Activated B cell treated with CpG ODN at 0.5 μM for 24 hours (primary cell): ENCODE measurements at regions not wholly inside any gene's neighbourhood (a gene's known extent, or its start where the extent isn't known, plus 50 kb on each side); places are given as distances from the start of the nearest gene placed in this dataset.

Source experiments
- ATAC-seq: fragments of 200-7000 bp; cut with Tn5 transposase; one replicate; pipeline ENCODE4 v1.10.0; 2021; ENCODE audit warnings: low read depth, mild to moderate bottlenecking, moderate library complexity
- CTCF ChIA-PET: fragments of 350-600 bp; sonication (Branson Sonifier 250); formaldehyde crosslinking; loops from one replicate; lab custom pipeline; 2021; ENCODE audit warnings: antibody characterized with exemption; lab: Charles Lee
- POLR2A ChIA-PET: fragments of 350-600 bp; sonication (Branson Sonifier 250); formaldehyde crosslinking; loops from one replicate; lab custom pipeline; 2021; ENCODE audit warnings: antibody characterized with exemption; lab: Charles Lee
- DNase-seq: peaks from one replicate; pipeline ENCODE4 v3.0.0; 2022
- H3K27ac Mint-ChIP-seq: one replicate; pipeline ENCODE4 v1.8.0; 2020; ENCODE audit warnings: mixed read lengths
- H3K27me3 Mint-ChIP-seq: one replicate; pipeline ENCODE4 v1.8.0; 2021; ENCODE audit warnings: mixed read lengths
- H3K36me3 Mint-ChIP-seq: one replicate; pipeline ENCODE4 v1.8.0; 2021; ENCODE audit warnings: low read depth, mixed read lengths
- H3K4me1 Mint-ChIP-seq: one replicate; pipeline ENCODE4 v1.8.0; 2021; ENCODE audit warnings: mixed read lengths
- H3K4me3 Mint-ChIP-seq: one replicate; pipeline ENCODE4 v1.8.0; 2020; ENCODE audit warnings: mild to moderate bottlenecking, mixed read lengths
- H3K9me3 Mint-ChIP-seq: one replicate; pipeline ENCODE4 v1.8.0; 2020; ENCODE audit warnings: mixed read lengths
- intact Hi-C: fragments of 100-400 bp; cut with micrococcal nuclease; formaldehyde crosslinking; loops from one replicate; pipeline ENCODE4 v1.15.1; 2024
- TF ChIP-seq, protein P1 (sequence below): fragments of 200-600 bp; IDR thresholded peaks from one replicate; pipeline ENCODE4 v1.8.0; 2022; ENCODE audit warnings: antibody characterized with exemption, mild to moderate bottlenecking

DNA sequence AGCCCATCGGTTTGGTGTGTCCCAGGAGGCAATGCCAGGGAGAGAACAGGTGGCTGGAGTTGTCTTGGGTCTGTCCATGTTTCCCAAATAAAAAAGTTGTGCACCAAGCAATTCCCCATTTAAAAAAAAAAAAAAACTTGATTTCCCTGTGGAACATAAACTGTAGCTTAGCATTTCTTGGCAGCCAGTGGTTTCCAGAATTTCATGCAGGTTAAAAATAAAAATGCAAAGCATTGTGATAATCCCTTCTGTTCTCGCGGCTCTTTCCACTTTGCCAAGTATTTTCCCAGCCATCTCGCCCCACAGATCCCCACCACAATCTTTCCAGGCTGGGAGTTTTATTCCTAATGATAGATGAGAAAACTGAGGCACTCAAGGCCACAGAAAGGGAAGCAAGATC lies 51.4 kb upstream of the MSX1 start:
- TF ChIP-seq, protein P1, sequence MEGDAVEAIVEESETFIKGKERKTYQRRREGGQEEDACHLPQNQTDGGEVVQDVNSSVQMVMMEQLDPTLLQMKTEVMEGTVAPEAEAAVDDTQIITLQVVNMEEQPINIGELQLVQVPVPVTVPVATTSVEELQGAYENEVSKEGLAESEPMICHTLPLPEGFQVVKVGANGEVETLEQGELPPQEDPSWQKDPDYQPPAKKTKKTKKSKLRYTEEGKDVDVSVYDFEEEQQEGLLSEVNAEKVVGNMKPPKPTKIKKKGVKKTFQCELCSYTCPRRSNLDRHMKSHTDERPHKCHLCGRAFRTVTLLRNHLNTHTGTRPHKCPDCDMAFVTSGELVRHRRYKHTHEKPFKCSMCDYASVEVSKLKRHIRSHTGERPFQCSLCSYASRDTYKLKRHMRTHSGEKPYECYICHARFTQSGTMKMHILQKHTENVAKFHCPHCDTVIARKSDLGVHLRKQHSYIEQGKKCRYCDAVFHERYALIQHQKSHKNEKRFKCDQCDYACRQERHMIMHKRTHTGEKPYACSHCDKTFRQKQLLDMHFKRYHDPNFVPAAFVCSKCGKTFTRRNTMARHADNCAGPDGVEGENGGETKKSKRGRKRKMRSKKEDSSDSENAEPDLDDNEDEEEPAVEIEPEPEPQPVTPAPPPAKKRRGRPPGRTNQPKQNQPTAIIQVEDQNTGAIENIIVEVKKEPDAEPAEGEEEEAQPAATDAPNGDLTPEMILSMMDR = no peak
- H3K36me3 Mint-ChIP-seq = no peaks in the 10 kb centered on the region
- peaks cover 11% of the 10 kb centered on the region for H3K27me3 Mint-ChIP-seq
- ATAC-seq (no peak), DNase-seq (no peak)
- no peak overlapping the region for H3K4me3 Mint-ChIP-seq
- H3K4me1 Mint-ChIP-seq = no peaks in the 10 kb centered on the region
- H3K9me3 Mint-ChIP-seq = peaks cover 8% of the 10 kb centered on the region
- no peak overlapping the region for H3K27ac Mint-ChIP-seq
- POLR2A ChIA-PET = no interaction called here
- CTCF ChIA-PET = no interaction called here
- intact Hi-C loops = no loop called here

GRCh38 chr4:4805887-4806286 lies 53.6 kb upstream of the MSX1 start:
- ChIA-PET POLR2A (no interaction called here), CTCF (no interaction called here)
- no peak for DNase-seq
- TF ChIP-seq, protein P1 = no peak
- H3K4me3 Mint-ChIP-seq = no peak overlapping the region
- H3K9me3 Mint-ChIP-seq = peaks cover 8% of the 10 kb centered on the region
- ATAC-seq = no peak
- intact Hi-C loops = no loop called here
- no peak overlapping the region for H3K27ac Mint-ChIP-seq
- no peaks in the 10 kb centered on the region for H3K4me1 Mint-ChIP-seq
- peaks cover under 1% of the 10 kb centered on the region for H3K27me3 Mint-ChIP-seq
- no peaks in the 10 kb centered on the region for H3K36me3 Mint-ChIP-seq

GRCh38 chr4:4803912-4804296 lies 55.6 kb upstream of the MSX1 start:
- ATAC-seq (no peak), DNase-seq (no peak)
- CTCF ChIA-PET = no interaction called here
- POLR2A ChIA-PET = no interaction called here
- Mint-ChIP-seq H3K27me3 (no peaks in the 10 kb centered on the region), H3K4me3 (no peak overlapping the region), H3K27ac (no peak overlapping the region), H3K9me3 (peaks cover 5% of the 10 kb centered on the region), H3K36me3 (no peaks in the 10 kb centered on the region), H3K4me1 (no peaks in the 10 kb centered on the region)
- TF ChIP-seq, protein P1 = no peak
- intact Hi-C loops = no loop called here

- intact Hi-C loops = no loop called here
- H3K27ac Mint-ChIP-seq = no peak overlapping the region
- TF ChIP-seq, protein P1 = no peak
- ChIA-PET POLR2A (no interaction called here), CTCF (no interaction called here)
- DNase-seq (no peak), ATAC-seq (no peak)
- H3K9me3 Mint-ChIP-seq = peaks cover 1% of the 10 kb centered on the region
- no peaks in the 10 kb centered on the region for H3K36me3 Mint-ChIP-seq
- no peak overlapping the region for H3K4me3 Mint-ChIP-seq
- no peaks in the 10 kb centered on the region for H3K27me3 Mint-ChIP-seq
- H3K4me1 Mint-ChIP-seq = no peaks in the 10 kb centered on the region
Measured at GRCh38 chr4:4803216-4803911, 56.1 kb upstream of the MSX1 start.

DNA sequence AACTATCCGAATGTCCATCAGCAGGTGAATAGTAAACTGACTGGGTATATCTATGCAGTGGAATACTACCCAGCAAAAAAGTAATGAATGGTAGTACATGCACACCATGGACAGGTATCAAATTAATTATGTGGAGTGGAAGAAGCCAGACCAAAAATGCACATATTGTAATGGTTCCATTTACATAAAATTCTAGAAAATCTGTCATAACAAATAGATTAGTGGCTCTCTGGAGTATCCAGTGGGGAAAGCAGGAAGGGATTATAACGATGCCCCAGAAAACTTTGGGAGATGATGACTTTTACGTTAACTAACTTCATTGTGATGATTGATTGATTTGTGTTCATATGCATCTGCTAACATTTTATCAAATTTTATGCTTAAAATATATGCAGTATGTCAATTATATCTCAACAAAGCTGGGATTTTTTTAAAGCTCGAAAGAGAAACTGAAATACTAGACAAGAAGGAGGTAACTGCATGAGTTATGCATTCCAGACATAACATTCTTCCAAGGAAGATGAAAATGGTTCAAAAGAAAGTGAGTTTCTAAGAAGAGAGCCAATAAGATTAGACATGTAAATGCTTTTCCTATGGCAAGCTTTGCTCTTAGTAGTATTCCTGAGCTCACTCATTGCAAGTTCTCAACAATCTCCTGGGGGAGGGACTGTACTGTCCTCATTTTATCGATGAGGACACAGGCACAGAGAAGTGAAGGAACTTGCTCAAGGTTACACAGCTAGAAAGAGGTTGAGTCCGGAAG lies 58.6 kb upstream of the MSX1 start:
- ATAC-seq (no peak), DNase-seq (no peak)
- POLR2A ChIA-PET = no interaction called here
- no peaks in the 10 kb centered on the region for H3K36me3 Mint-ChIP-seq
- TF ChIP-seq, protein P1 = no peak
- CTCF ChIA-PET = interaction anchor here (0.6 kb wide), 1 partner anchor 384 kb away, joined by 3 read pairs; no protein-coding TSS in a partner anchor
- H3K4me3 Mint-ChIP-seq = no peak overlapping the region
- no peaks in the 10 kb centered on the region for H3K4me1 Mint-ChIP-seq
- H3K9me3 Mint-ChIP-seq = no peaks in the 10 kb centered on the region
- intact Hi-C loops = no loop called here
- H3K27ac Mint-ChIP-seq = no peak overlapping the region
- H3K27me3 Mint-ChIP-seq = peaks cover 5% of the 10 kb centered on the region
